Pancreas (tissue), 10 donors: ENCODE measurements at regions not wholly inside any gene's neighbourhood (a gene's known extent, or its start where the extent isn't known, plus 50 kb on each side); places are given as distances from the start of the nearest gene placed in this dataset.

Experiments
- ATAC-seq, 4 donors: fragments of 200-7000 bp; cut with Tn5 transposase; one replicate each; pipeline versions ENCODE4 v1.8.0 to v1.9.1; 2020; ENCODE audit warnings: mild to moderate bottlenecking in 4 of 4, moderate library complexity in 4 of 4
- DNase-seq, 6 donors: peaks; one replicate each; pipeline ENCODE4 v3.0.0-alpha.2; 2020
- FAIRE-seq: peaks from 2 replicates; lab custom pipeline; 2012; peaks lifted over from hg19 to GRCh38; lab: Jason Lieb, UNC
- H3K27ac ChIP-seq, 4 donors: fragments of 200-600 bp; sonication (generic); 1 replicate in 3 of 4; 2 replicates in 1 of 4; pipeline versions ENCODE4 v1.5.0 to v1.8.0; 2020
- H3K27me3 ChIP-seq, 4 donors: fragments of 200-600 bp; one replicate each; pipeline ENCODE4 v1.8.0; 2021
- H3K36me3 ChIP-seq, 3 donors: fragments of 200-600 bp; sonication (generic) in 1 of 3; one replicate each; pipeline versions ENCODE4 v1.5.0 to v1.8.0; 2020 to 2021
- H3K4me1 ChIP-seq, 3 donors: fragments of 200-600 bp; one replicate each; pipeline ENCODE4 v1.8.0; 2021
- H3K4me3 ChIP-seq, 4 donors: fragments of 200-600 bp; sonication (generic) in 2 of 4; one replicate each; pipeline versions ENCODE4 v1.5.0 to v1.8.0; 2020 to 2021
- H3K9me3 ChIP-seq, 4 donors: fragments of 200-600 bp; one replicate each; pipeline ENCODE4 v1.8.0; 2021
- WGBS, 2 donors: extraction: QIAGEN DNeasy Blood & Tissue Kit; methylation state at CpG; one replicate each; pipeline ENCODE4 v1.1.7; 2013; 5-methylcytosine and 5-hydroxymethylcytosine counted together
- intact Hi-C, 3 donors: fragments of 100-400 bp; cut with DNase I; formaldehyde crosslinking; loops; one replicate each; pipeline versions ENCODE4 v1.11.1 to v1.14.2; 2022
- TF ChIP-seq, protein P1 (sequence below), 4 donors: fragments of 200-600 bp; sonication (generic) in 3 of 4; IDR thresholded peaks; one replicate each; pipeline versions ENCODE4 v1.5.0 to v1.8.0; 2021; ENCODE audit warnings: antibody characterized with exemption in 4 of 4
- donor health status: healthy with polysubstance abuse.
- donor health status: DM: no; HTN: no; CAD: no; lungs with moderate emphysema.
- donor health status: DM: no; HTN: no; CAD: no.
- donor health status: control.
- donor health status: control.
- donor health status: Bipolar disorder and iron deficiency.
- donor health status: DM: yes; HTN: yes; CAD: no.
- donor health status: DM: no; HTN: no; CAD: no.
- donor health status: DM: no; HTN: no; CAD: no.
- donor health status: DM: yes; HTN: yes; CAD: no.

GRCh38 chr13:106098778-106099177 lies 436.7 kb downstream of the EFNB2 start:
- Histone ChIP-seq H3K4me3 (no peak overlapping the region), H3K4me1 (no peaks in the 10 kb centered on the region), H3K27me3 (no peaks in the 10 kb centered on the region), H3K36me3 (no peaks in the 10 kb centered on the region), H3K27ac (no peak overlapping the region), H3K9me3 (no peaks in the 10 kb centered on the region)
- WGBS, 2 donors, result 95 to 100% methylated on average over 3 of the region's 3 CpGs
- FAIRE-seq (no peak), ATAC-seq (no peak), DNase-seq (no peak)
- TF ChIP-seq, protein P1, sequence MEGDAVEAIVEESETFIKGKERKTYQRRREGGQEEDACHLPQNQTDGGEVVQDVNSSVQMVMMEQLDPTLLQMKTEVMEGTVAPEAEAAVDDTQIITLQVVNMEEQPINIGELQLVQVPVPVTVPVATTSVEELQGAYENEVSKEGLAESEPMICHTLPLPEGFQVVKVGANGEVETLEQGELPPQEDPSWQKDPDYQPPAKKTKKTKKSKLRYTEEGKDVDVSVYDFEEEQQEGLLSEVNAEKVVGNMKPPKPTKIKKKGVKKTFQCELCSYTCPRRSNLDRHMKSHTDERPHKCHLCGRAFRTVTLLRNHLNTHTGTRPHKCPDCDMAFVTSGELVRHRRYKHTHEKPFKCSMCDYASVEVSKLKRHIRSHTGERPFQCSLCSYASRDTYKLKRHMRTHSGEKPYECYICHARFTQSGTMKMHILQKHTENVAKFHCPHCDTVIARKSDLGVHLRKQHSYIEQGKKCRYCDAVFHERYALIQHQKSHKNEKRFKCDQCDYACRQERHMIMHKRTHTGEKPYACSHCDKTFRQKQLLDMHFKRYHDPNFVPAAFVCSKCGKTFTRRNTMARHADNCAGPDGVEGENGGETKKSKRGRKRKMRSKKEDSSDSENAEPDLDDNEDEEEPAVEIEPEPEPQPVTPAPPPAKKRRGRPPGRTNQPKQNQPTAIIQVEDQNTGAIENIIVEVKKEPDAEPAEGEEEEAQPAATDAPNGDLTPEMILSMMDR (IDR thresholded peaks at IDR 0.05), result no peak
- intact Hi-C loops, result no loop called here

GRCh38 chr13:106096661-106097092 lies 438.8 kb downstream of the EFNB2 start:
- intact Hi-C loops, result no loop called here
- peak; percentile 78 for FAIRE-seq
- no peak for DNase-seq
- H3K4me1 ChIP-seq, result no peaks in the 10 kb centered on the region
- H3K9me3 ChIP-seq, result no peaks in the 10 kb centered on the region
- TF ChIP-seq, protein P1 (IDR thresholded peaks at IDR 0.05), result no peak
- H3K4me3 ChIP-seq, result no peak overlapping the region
- no peak overlapping the region for H3K27ac ChIP-seq
- WGBS, 2 donors, result 75 to 77% methylated on average over 4 of the region's 4 CpGs
- ATAC-seq, result peak in 2 of 4 donors; percentile 44 to 60
- no peaks in the 10 kb centered on the region for H3K27me3 ChIP-seq
- no peaks in the 10 kb centered on the region for H3K36me3 ChIP-seq

- no peaks in the 10 kb centered on the region for H3K36me3 ChIP-seq
- H3K27me3 ChIP-seq, result no peaks in the 10 kb centered on the region
- no peak overlapping the region for H3K4me3 ChIP-seq
- WGBS, 2 donors, result 77 to 90% methylated on average over 4 of the region's 4 CpGs
- FAIRE-seq (no peak), ATAC-seq (peak in 1 of 4 donors; percentile 48), DNase-seq (no peak)
- H3K27ac ChIP-seq, result no peak overlapping the region
- TF ChIP-seq, protein P1 (IDR thresholded peaks at IDR 0.05), result no peak
- intact Hi-C loops, result no loop called here
- no peaks in the 10 kb centered on the region for H3K4me1 ChIP-seq
- no peaks in the 10 kb centered on the region for H3K9me3 ChIP-seq
These were observed 439.5 kb downstream of the EFNB2 start for GRCh38 chr13:106095919-106096318.

GRCh38 chr13:106095406-106095805 lies 440.1 kb downstream of the EFNB2 start:
- Histone ChIP-seq H3K9me3 (no peaks in the 10 kb centered on the region), H3K27me3 (no peaks in the 10 kb centered on the region), H3K36me3 (no peaks in the 10 kb centered on the region), H3K27ac (no peak overlapping the region), H3K4me3 (no peak overlapping the region), H3K4me1 (no peaks in the 10 kb centered on the region)
- ATAC-seq (no peak), FAIRE-seq (no peak), DNase-seq (no peak)
- intact Hi-C loops, result no loop called here
- TF ChIP-seq, protein P1 (IDR thresholded peaks at IDR 0.05), result no peak
- WGBS, 2 donors, result 78 to 86% methylated on average over 4 of the region's 4 CpGs

DNA sequence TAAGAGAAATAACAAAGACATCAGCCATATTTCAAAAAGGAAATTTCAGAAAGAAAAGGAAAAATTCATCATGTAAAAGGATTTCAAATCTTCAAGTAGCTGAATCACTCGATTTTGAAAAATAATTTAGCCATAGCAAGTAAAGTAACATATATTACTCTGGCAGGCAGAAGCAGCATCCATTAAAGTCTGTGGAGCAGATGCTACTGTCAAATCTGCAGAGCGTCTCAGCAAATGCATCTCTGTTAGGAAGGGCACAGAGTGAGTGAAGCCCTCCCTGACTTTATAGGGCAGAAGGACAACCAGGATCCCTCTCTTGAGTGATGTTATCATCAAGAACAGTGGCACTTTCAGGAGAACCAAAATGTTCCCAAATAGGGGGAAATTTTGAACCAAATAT lies 445.5 kb downstream of the EFNB2 start:
- TF ChIP-seq, protein P1 (IDR thresholded peaks at IDR 0.05), result no peak
- Histone ChIP-seq H3K27ac (no peak overlapping the region), H3K4me1 (no peaks in the 10 kb centered on the region), H3K27me3 (no peaks in the 10 kb centered on the region), H3K4me3 (no peak overlapping the region), H3K36me3 (no peaks in the 10 kb centered on the region), H3K9me3 (no peaks in the 10 kb centered on the region)
- FAIRE-seq (no peak), DNase-seq (no peak), ATAC-seq (no peak)
- intact Hi-C loops, result no loop called here
- 58 to 67% methylated on average over 2 of the region's 2 CpGs for WGBS, 2 donors
